Skin epidermis (tissue), 12 donors: ENCODE measurements at regions not wholly inside any gene's neighbourhood (a gene's known extent, or its start where the extent isn't known, plus 50 kb on each side); places are given as distances from the start of the nearest gene placed in this dataset.

Experiments
- H3K27ac ChIP-seq, 21 experiments: fragments of 200-600 bp; sonication (generic) in 11 of 21; one replicate each; pipeline ENCODE4 v1.5.0; 2020; ENCODE audit warnings: mild to moderate bottlenecking in 3 of 21, inconsistent platforms in 2 of 21, moderate library complexity in 2 of 21
- H3K4me3 ChIP-seq, 7 experiments: fragments of 200-600 bp; sonication (generic) in 2 of 7; one replicate each; pipeline ENCODE4 v1.5.0; 2020; ENCODE audit warnings: inconsistent platforms in 2 of 7, mild to moderate bottlenecking in 2 of 7, moderate library complexity in 1 of 7

GRCh38 chr2:118321432-118322105 lies 233.3 kb downstream of the INSIG2 start:
- Histone ChIP-seq H3K4me3 (no peak overlapping the region), H3K27ac (no peak overlapping the region)

DNA sequence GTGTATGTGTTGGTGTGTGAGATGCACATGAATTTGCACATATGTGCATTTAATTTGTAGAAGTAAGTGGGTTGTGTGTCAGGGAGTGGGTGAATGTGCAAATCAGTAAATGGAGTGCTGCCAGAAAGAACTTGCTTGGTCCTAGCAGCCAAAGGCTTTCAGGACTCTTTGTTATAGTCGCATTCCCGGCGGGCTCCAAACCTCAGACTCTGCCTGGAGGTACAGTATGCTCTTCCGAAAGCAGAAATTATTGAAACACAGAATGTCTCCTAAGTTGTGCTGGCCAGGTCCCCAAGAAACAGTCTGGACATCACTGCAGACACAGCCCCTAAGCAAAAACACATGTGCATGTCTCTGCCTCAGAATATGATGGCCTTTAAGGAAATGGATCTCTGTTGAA lies 232.4 kb downstream of the INSIG2 start:
- no peak overlapping the region for H3K27ac ChIP-seq
- H3K4me3 ChIP-seq = no peak overlapping the region

- H3K4me3 ChIP-seq = no peak overlapping the region
- H3K27ac ChIP-seq = peak overlapping the region in 1 of 21 experiments; percentile 25
Observed at GRCh38 chr2:118320196-118320595, 231.9 kb downstream of the INSIG2 start.

DNA sequence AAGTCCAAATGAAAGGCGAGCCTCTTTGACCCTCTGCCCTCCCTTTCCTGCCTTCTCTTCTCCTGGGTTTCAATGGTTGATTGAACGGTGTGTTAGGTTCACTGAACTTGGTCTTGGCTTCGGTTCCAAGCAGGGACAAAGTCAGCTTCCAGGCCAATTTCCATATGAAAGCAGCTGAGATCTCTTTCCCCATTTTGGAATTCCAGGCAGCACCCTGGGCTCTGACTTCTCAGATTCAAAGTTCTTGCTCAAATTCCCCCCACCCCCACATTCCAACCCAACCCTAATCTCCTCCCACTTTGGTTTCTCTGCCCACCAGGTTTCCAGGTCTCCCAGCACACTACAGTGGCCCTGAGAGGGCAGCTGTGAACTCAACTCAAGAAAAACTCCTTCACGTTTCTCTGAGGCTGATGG lies 231.0 kb downstream of the INSIG2 start:
- Histone ChIP-seq H3K27ac (peak overlapping the region in 1 of 21 experiments; percentile 38), H3K4me3 (no peak overlapping the region)

- Histone ChIP-seq H3K27ac (no peak overlapping the region), H3K4me3 (no peak overlapping the region)
Observed at GRCh38 chr2:118315606-118316005, 227.3 kb downstream of the INSIG2 start.

DNA sequence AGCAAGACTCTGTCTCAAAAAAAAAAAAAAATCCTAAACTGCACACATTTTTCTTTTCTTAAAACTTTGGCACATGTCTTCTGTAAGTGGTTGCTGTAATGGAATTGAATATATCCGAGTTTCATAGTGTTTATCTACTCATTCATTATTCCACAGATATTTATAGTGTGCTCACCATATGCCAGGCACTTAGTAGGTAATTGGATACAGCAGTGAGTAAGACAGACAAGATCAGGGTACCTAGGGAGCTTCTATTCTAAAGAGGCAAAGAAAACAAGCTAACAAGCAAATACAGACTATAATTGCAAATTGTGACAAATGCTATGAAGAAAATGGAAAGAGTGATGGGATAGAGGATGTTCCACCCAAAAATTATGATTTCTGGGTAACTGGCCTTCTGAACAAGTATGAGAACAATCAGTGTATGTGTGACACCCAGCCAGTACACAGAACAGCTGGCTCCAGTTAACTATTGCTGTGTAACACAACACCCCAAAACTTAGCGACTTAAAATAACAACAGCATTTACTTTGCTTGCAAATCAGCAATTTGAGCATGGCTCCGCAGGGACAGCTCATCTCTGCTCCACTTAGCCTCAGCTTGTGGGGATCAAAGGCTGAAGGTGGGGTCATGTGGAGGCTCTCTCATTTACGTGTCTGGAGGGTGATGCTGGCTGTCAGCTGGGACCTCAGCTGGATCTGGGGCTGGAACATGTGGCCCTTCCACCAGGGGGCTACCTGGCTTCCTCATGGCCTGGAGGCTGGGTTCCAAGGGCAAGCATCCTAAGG lies 224.9 kb downstream of the INSIG2 start:
- no peak overlapping the region for H3K27ac ChIP-seq
- no peak overlapping the region for H3K4me3 ChIP-seq

GRCh38 chr2:118310681-118311429 lies 222.6 kb downstream of the INSIG2 start:
- H3K4me3 ChIP-seq = peak overlapping the region; percentile 35 to 66 (median 44)
- H3K27ac ChIP-seq = peak overlapping the region in 20 of 21 experiments; percentile 77 to 95 (median 89)

GRCh38 chr2:118309946-118310680 lies 221.8 kb downstream of the INSIG2 start:
- peak overlapping the region; percentile 35 to 66 (median 44) for H3K4me3 ChIP-seq
- peak overlapping the region in 20 of 21 experiments; percentile 77 to 95 (median 89) for H3K27ac ChIP-seq

GRCh38 chr2:118309257-118309945 lies 221.1 kb downstream of the INSIG2 start:
- Histone ChIP-seq H3K4me3 (peak overlapping the region; percentile 35 to 66 (median 44)), H3K27ac (peak overlapping the region in 20 of 21 experiments; percentile 77 to 95 (median 89))

- no peak overlapping the region for H3K27ac ChIP-seq
Observed at GRCh38 chr2:118307864-118308263, 219.6 kb downstream of the INSIG2 start.

GRCh38 chr2:118301248-118301647 lies 213.0 kb downstream of the INSIG2 start:
- Histone ChIP-seq H3K27ac (peak overlapping the region in 1 of 21 experiments; percentile 43), H3K4me3 (no peak overlapping the region)

More at GRCh38 chr2:118307864-118308263, 219.6 kb downstream of the INSIG2 start:
- no peak overlapping the region for H3K4me3 ChIP-seq

GRCh38 chr2:118300832-118301231 lies 212.6 kb downstream of the INSIG2 start:
- no peak overlapping the region for H3K27ac ChIP-seq
- no peak overlapping the region for H3K4me3 ChIP-seq

DNA sequence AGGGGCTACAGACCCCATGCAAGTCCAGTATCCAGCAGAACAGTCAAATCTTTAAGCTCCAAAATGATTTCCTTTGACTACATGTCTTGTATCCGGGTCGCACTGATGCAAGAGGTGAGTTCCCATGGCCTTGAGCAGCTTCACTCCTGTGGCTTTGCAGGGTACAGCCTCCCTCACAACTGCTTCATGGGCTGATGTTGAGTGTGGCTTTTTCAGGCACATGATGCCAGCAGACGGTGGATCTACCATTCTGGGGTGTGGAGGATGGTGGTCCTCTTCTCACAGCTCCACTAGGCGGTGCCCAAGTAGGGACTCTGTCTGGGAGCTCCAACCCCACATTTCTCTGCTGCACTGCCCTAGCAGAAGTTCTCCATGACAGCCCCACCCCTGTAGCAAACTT lies 208.4 kb downstream of the INSIG2 start:
- Histone ChIP-seq H3K27ac (no peak overlapping the region), H3K4me3 (no peak overlapping the region)

DNA sequence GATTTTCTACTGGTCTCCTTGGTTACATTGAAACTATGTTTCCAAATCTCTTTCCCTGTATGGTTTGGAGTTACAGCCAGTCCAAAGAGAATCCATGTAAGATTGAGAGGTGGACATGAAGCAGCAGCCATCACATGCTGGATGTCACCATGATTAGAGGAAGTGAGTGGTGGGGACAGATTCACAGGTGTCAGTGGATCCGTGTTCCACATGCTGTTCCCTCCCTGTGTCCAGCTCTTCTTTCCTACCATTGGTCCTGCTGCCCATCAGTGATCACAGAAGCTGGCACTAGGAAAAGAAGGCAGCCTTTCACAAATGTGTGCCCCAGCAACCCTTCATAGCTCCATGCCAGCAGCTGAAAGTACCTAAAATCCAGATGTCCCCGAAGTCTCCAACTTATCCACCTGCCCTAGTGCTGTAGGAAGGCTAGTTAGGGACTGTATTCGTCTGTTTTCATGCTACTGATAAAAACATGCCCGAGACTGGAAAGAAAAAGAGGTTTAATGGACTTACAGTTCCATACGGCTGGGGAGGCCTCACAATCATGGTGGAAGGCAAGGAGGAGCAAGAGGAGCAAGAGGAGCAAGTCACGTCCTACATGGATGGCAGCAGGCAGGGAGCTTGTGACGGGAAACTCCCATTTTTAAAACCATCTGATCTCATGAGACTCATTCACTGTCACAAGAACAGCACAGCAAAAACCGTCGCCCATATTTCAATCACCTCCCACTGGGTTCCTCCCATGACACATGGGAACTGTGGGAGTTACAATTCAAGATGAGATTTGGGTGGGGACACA lies 207.5 kb downstream of the INSIG2 start:
- H3K27ac ChIP-seq = no peak overlapping the region
- H3K4me3 ChIP-seq = no peak overlapping the region

- no peak overlapping the region for H3K27ac ChIP-seq
- no peak overlapping the region for H3K4me3 ChIP-seq
Observed at GRCh38 chr2:118294063-118294462, 205.8 kb downstream of the INSIG2 start.

GRCh38 chr2:118292991-118293390 lies 204.7 kb downstream of the INSIG2 start:
- peak overlapping the region in 1 of 21 experiments; percentile 36 for H3K27ac ChIP-seq
- H3K4me3 ChIP-seq = no peak overlapping the region

DNA sequence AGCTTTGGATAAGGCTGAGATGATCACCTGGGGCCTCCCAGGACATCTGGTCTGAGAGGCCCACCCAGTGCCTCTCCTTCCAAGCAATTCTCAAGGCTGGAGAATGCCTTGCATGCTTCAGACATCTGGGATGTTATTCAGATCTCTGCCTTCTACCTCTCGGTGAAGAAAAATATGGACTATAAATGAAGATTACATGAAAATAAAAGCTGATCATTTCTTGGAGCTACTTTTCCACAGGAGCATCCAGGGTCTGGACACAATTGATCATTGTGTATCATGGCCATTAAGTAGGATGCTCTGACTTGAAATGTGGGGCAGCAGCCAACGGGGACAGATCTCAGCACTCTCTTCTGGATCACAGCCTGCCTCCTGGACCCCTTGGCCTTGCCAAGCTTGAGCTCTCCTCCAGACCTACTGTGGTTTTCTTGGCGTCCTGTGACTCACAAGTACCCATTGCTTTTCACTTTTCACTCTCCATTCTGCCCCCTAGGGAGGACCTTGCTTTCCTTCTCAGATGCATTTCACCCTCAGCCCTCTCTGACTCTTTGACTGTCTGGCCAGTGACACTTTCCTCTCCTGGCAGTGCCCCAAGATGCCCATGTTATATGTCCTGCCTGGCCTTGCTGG lies 203.1 kb downstream of the INSIG2 start:
- Histone ChIP-seq H3K27ac (peak overlapping the region in 3 of 21 experiments; percentile 10 to 18 (median 15)), H3K4me3 (no peak overlapping the region)
